K562 (cell line): ENCODE measurements at regions not wholly inside any gene's neighbourhood (a gene's known extent, or its start where the extent isn't known, plus 50 kb on each side); places are given as distances from the start of the nearest gene placed in this dataset.
"Not testable (repeated sequence)": the region's sequence is repeated elsewhere in the genome, so short reads cannot be mapped to it uniquely, and the experiment has no call there.

ENCODE experiments used
- ATAC-seq: fragments of 200-7000 bp; cut with Tn5 transposase; 3 replicates; pipeline ENCODE4 v1.9.1; 2020; ENCODE audit warnings: moderate library complexity
- BruUV-seq: library from RNA; stranded (reverse); fragments of 400-500 nt; replicated peaks from 2 replicates; lab custom pipeline; 2021; lab: Mats Ljungman, UMichigan
- CTCF ChIA-PET: fragments of 300-600 bp; formaldehyde crosslinking; extraction: SDS; loops from one replicate; lab custom pipeline; 2021; ENCODE audit warnings: low intra/inter-chr PET ratio; lab: Yijun Ruan, JAX
- POLR2A ChIA-PET: fragments of 300-600, 350-650 bp; sonication (Branson Sonifier 250); formaldehyde crosslinking; extraction: SDS; loops from one replicate; lab custom pipeline; 2021; ENCODE audit warnings: antibody characterized with exemption, inconsistent platforms; lab: Yijun Ruan, JAX
- DNase-seq, 4 experiments: peaks; one replicate each; pipeline versions ENCODE4 v3.0.0 to v3.0.0-alpha.2; 2011 to 2018; ENCODE audit warnings: low spot score in 3 of 4, mixed read lengths in 3 of 4; ENCODE audit errors: extremely low read depth in 1 of 4
- FAIRE-seq: peaks from 2 replicates; lab custom pipeline; 2011; peaks lifted over from hg19 to GRCh38; lab: Jason Lieb, UNC
- H2AFZ ChIP-seq: 2 replicates; pipeline ENCODE4 v1.6.0; 2011; ENCODE audit warnings: low read depth, low read length, control low read depth, inconsistent platforms
- H3K27ac ChIP-seq: fragments of 200-600 bp; 3 replicates; pipeline ENCODE4 v1.8.0; 2011; ENCODE audit warnings: low read depth, mild to moderate bottlenecking, control low read depth, inconsistent platforms, low read length, moderate library complexity, mixed read lengths; ENCODE audit errors: extremely low read depth
- H3K27me3 ChIP-seq, 2 experiments: fragments of 300-600 bp in 1 of 2; 2 replicates in 1 of 2; 3 replicates in 1 of 2; pipeline versions ENCODE4 v1.6.0 to v1.8.0; 2011; ENCODE audit warnings: inconsistent platforms in 2 of 2, low read length in 2 of 2, mild to moderate bottlenecking in 1 of 2, mixed read lengths in 1 of 2, moderate library complexity in 1 of 2; ENCODE audit not compliant: control insufficient read depth in 2 of 2, insufficient read depth in 2 of 2
- H3K36me3 ChIP-seq: fragments of 300-600 bp; 3 replicates; pipeline ENCODE4 v1.8.0; 2011; ENCODE audit warnings: mild to moderate bottlenecking, low read length, inconsistent platforms; ENCODE audit not compliant: control insufficient read depth, insufficient read depth
- H3K4me1 ChIP-seq, 2 experiments: fragments of 200-600 bp in 1 of 2; replicated peaks in 1 of 2; 2 replicates in 1 of 2; 3 replicates in 1 of 2; pipeline versions ENCODE4 v1.5.1 to v1.8.0; 2011; ENCODE audit warnings: inconsistent platforms in 2 of 2, low read length in 2 of 2, mild to moderate bottlenecking in 1 of 2, mixed read lengths in 1 of 2, moderate library complexity in 1 of 2; ENCODE audit not compliant: control insufficient read depth in 2 of 2, insufficient read depth in 2 of 2
- H3K4me2 ChIP-seq: 2 replicates; pipeline ENCODE4 v1.6.1; 2011; ENCODE audit warnings: low read length, control low read depth, inconsistent platforms, mixed read lengths; ENCODE audit not compliant: insufficient read depth
- H3K4me3 ChIP-seq: fragments of 200-600 bp; sonication (generic), shearing (Covaris generic); 2 replicates; pipeline ENCODE4 v1.5.1; 2016; ENCODE audit warnings: control low read depth, inconsistent platforms
- H3K79me2 ChIP-seq: fragments of 200-600 bp; 3 replicates; pipeline ENCODE4 v1.8.0; 2011; ENCODE audit warnings: low read length, inconsistent platforms; ENCODE audit not compliant: control insufficient read depth, insufficient read depth
- H3K9ac ChIP-seq, 2 experiments: 2 replicates each; pipeline versions ENCODE4 v1.6.0 to v1.6.1; 2011; ENCODE audit warnings: low read depth in 2 of 2, low read length in 2 of 2, control low read depth in 1 of 2, inconsistent platforms in 1 of 2, mild to moderate bottlenecking in 1 of 2, mixed read lengths in 1 of 2; ENCODE audit not compliant: insufficient read depth in 1 of 2
- H3K9me1 ChIP-seq: one replicate; pipeline ENCODE4 v1.6.0; 2011; ENCODE audit warnings: inconsistent platforms, mild to moderate bottlenecking, low read length, moderate library complexity; ENCODE audit not compliant: control insufficient read depth, insufficient read depth
- H3K9me3 ChIP-seq: replicated peaks from 2 replicates; pipeline ENCODE4 v1.5.1; 2011; ENCODE audit warnings: low read depth, low read length, inconsistent platforms; ENCODE audit not compliant: control insufficient read depth, insufficient read depth
- H4K20me1 ChIP-seq: replicated peaks from 2 replicates; pipeline ENCODE4 v1.6.1; 2011; ENCODE audit warnings: low read length, inconsistent platforms, mixed read lengths; ENCODE audit not compliant: control insufficient read depth, insufficient read depth
- DACH1 ChIP-seq: fragments of 450-650 bp; IDR thresholded peaks from 2 replicates; pipeline ENCODE4 v1.6.1; 2018; ENCODE audit not compliant: partially characterized antibody
- RBM25 ChIP-seq: fragments of 200-400 bp; formaldehyde crosslinking; IDR thresholded peaks from 2 replicates; pipeline ENCODE4 v1.6.1; 2018; ENCODE audit warnings: low read length, low read depth, moderate library complexity; ENCODE audit not compliant: severe bottlenecking
- WGBS: fragments of 100-300 bp; shearing (Covaris generic); methylation state at CpG from one replicate; pipeline ENCODE4 v1.1.6; 2016; ENCODE audit warnings: low coverage, mixed read lengths; ENCODE audit not compliant: insufficient coverage; ENCODE audit errors: missing lambda C conversion rate; 5-methylcytosine and 5-hydroxymethylcytosine counted together
- in situ Hi-C: fragments of 300-500 bp; cut with MboI; formaldehyde crosslinking; loops from 4 replicates; pipeline ENCODE4 v1.15.0; 2018; ENCODE audit warnings: inconsistent platforms, mixed read lengths
- intact Hi-C: fragments of 100-400 bp; cut with micrococcal nuclease; formaldehyde crosslinking; loops from 2 replicates; pipeline ENCODE4 v1.14.2; 2022

DNA sequence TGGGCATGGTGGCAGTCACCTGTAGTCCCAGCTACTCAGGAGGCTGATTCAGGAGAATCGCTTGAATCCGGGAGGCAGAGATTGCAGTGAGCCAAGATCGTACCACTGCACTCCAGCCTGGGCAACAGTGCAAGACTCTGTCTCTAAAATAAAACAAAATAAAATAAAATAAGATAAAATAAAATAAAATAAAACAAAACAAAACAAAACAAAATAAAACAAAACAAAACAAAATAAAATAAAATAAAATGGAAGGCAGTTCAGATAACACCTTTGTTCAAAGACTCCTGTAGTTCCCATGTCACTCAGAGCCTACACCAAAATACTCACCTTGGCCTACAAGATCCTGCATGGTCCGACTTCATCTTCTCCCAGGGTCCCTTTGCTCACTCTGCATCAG is 61.3 kb downstream of the SYF2 start:
- H2AFZ ChIP-seq, CTCF ChIA-PET, FAIRE-seq, H3K27ac ChIP-seq, H3K36me3 ChIP-seq, H3K4me1 ChIP-seq, H3K4me3 ChIP-seq, H3K4me2 ChIP-seq, H3K9me3 ChIP-seq, H3K9ac ChIP-seq, in situ Hi-C loops, H3K9me1 ChIP-seq, ATAC-seq, H4K20me1 ChIP-seq, BruUV-seq, H3K79me2 ChIP-seq, intact Hi-C loops, DNase-seq: not testable (repeated sequence)
- POLR2A ChIA-PET = interaction anchor here (2.4 kb wide), 1 partner anchor 23 kb away, joined by 8 read pairs; no protein-coding TSS in a partner anchor
- peaks cover 22 to 49% of the 10 kb centered on the region in 2 experiments; a peak in 4 of 5 replicates for H3K27me3 ChIP-seq
- 18% methylated on average over 4 of the region's 4 CpGs for WGBS

DNA sequence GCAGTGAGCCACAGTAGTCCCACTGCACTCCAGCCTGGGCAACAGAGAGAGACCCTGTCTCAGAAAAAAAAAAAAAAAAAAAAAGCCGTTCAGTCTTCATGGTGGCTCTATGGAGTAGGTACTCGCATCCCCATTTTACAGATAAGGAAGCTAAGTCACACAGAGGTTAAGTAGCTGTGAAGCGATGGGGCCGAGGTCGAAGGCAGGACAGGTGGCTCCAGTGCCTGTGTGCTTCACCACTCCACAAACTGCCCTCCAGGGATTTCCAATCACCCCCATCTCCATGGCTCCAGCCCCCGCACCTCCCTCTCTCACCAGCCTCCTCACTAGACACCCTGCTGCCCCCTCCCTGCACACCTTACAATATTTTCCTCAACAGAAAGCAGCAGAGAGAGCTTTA is 61.9 kb downstream of the SYF2 start:
- no peak overlapping the region for H3K4me2 ChIP-seq
- DNase-seq = peak in 1 of 4 experiments; percentile 11
- no peak for FAIRE-seq
- no peaks in the 10 kb centered on the region for H3K9me1 ChIP-seq
- in situ Hi-C loops = no loop called here
- TF ChIP-seq DACH1 (no peak), RBM25 (peak; percentile 32)
- TF ChIP-seq, all 486 proteins: peak for 1
- ChIA-PET POLR2A (interaction anchor here (2.4 kb wide), 1 partner anchor 23 kb away, joined by 8 read pairs; no protein-coding TSS in a partner anchor), CTCF (no interaction called here)
- Histone ChIP-seq H3K36me3 (no peaks in the 10 kb centered on the region), H3K27me3 (peaks cover 24 to 48% of the 10 kb centered on the region in 2 experiments; a peak in 4 of 5 replicates), H3K4me3 (no peak overlapping the region), H2AFZ (no peak overlapping the region), H3K4me1 (no peaks in the 10 kb centered on the region), H4K20me1 (no peaks in the 10 kb centered on the region), H3K27ac (no peak overlapping the region), H3K9ac (no peak overlapping the region), H3K79me2 (no peaks in the 10 kb centered on the region), H3K9me3 (no peaks in the 10 kb centered on the region)
- intact Hi-C loops = no loop called here
- WGBS = 7% methylated on average over 5 of the region's 6 CpGs
- no TSS peak for BruUV-seq
- ATAC-seq = no peak
